SK-N-MC (cell line): ENCODE measurements at regions not wholly inside any gene's neighbourhood (a gene's known extent, or its start where the extent isn't known, plus 50 kb on each side); places are given as distances from the start of the nearest gene placed in this dataset.

Experiments used
- EZH2 ChIP-seq: fragments of 200-600 bp; sonication (generic); IDR thresholded peaks from one replicate; pipeline ENCODE4 v1.6.1; 2017; ENCODE audit warnings: antibody characterized with exemption
- FOXP2 ChIP-seq: optimal IDR thresholded peaks from 2 replicates; pipeline ENCODE3; 2011; ENCODE audit warnings: mild to moderate bottlenecking, moderate library complexity; ENCODE audit not compliant: insufficient read depth; ENCODE audit errors: extremely low read length, control extremely low read depth
- POLR2AphosphoS5 ChIP-seq: IDR thresholded peaks from 2 replicates; pipeline ENCODE4 v1.6.1; 2012; ENCODE audit warnings: mild to moderate bottlenecking, low read depth, low read length, borderline replicate concordance

GRCh38 chr21:19010251-19010650, 606.7 kb upstream of the TMPRSS15 start:
- no peak for TF ChIP-seq EZH2
- TF ChIP-seq POLR2AphosphoS5: no peak
- TF ChIP-seq FOXP2: no peak
